GM23248 (cell line): ENCODE measurements at regions not wholly inside any gene's neighbourhood (a gene's known extent, or its start where the extent isn't known, plus 50 kb on each side); places are given as distances from the start of the nearest gene placed in this dataset.
"Not testable (repeated sequence)": the region's sequence is repeated elsewhere in the genome, so short reads cannot be mapped to it uniquely, and the experiment has no call there.

Experiments
- DNase-seq: peaks from one replicate; pipeline ENCODE4 v3.0.0-alpha.2; 2015
- H2AFZ ChIP-seq: fragments of 200-600 bp; sonication (generic); 2 replicates; pipeline ENCODE4 v1.6.1; 2016; ENCODE audit warnings: antibody characterized with exemption
- H3F3A ChIP-seq: fragments of 200-600 bp; sonication (generic); 2 replicates; pipeline ENCODE4 v1.6.1; 2016; ENCODE audit warnings: mild to moderate bottlenecking, antibody characterized with exemption, mixed run types; ENCODE audit not compliant: insufficient read depth
- H3K27ac ChIP-seq: fragments of 200-600 bp; sonication (generic); 2 replicates; pipeline ENCODE4 v1.5.1; 2016; ENCODE audit warnings: mild to moderate bottlenecking
- H3K27me3 ChIP-seq: fragments of 200-600 bp; sonication (generic); replicated peaks from 2 replicates; pipeline ENCODE4 v1.6.1; 2016; ENCODE audit warnings: mild to moderate bottlenecking; ENCODE audit not compliant: insufficient read depth
- H3K36me3 ChIP-seq: fragments of 200-600 bp; sonication (generic); 2 replicates; pipeline ENCODE4 v1.6.1; 2016; ENCODE audit warnings: low read depth, mild to moderate bottlenecking
- H3K4me1 ChIP-seq: fragments of 200-600 bp; sonication (generic); 2 replicates; pipeline ENCODE4 v1.6.1; 2016; ENCODE audit warnings: mild to moderate bottlenecking; ENCODE audit not compliant: insufficient read depth
- H3K4me2 ChIP-seq: fragments of 200-600 bp; sonication (generic); one replicate; pipeline ENCODE4 v1.6.1; 2016; ENCODE audit warnings: mild to moderate bottlenecking; ENCODE audit not compliant: unreplicated experiment
- H3K4me3 ChIP-seq: fragments of 200-600 bp; sonication (generic); 2 replicates; pipeline ENCODE4 v1.5.1; 2016; ENCODE audit warnings: mild to moderate bottlenecking
- H3K79me2 ChIP-seq: fragments of 200-600 bp; sonication (generic); 2 replicates; pipeline ENCODE4 v1.6.1; 2016; ENCODE audit warnings: mild to moderate bottlenecking; ENCODE audit not compliant: insufficient read depth
- H3K9ac ChIP-seq: fragments of 200-600 bp; sonication (generic); 2 replicates; pipeline ENCODE4 v1.6.1; 2016; ENCODE audit warnings: mild to moderate bottlenecking
- H3K9me2 ChIP-seq: fragments of 200-600 bp; sonication (generic); 2 replicates; pipeline ENCODE4 v1.6.1; 2016; ENCODE audit warnings: mixed run types, mild to moderate bottlenecking, moderate library complexity; ENCODE audit not compliant: insufficient read depth
- H3K9me3 ChIP-seq: fragments of 200-600 bp; sonication (generic); one replicate; pipeline ENCODE4 v1.6.1; 2017; ENCODE audit warnings: low read depth
- H4K20me1 ChIP-seq: fragments of 200-600 bp; sonication (generic); 2 replicates; pipeline ENCODE4 v1.6.0; 2016; ENCODE audit not compliant: insufficient read depth
- EZH2 ChIP-seq: fragments of 200-600 bp; sonication (generic); IDR thresholded peaks from 2 replicates; pipeline ENCODE4 v1.6.1; 2018; ENCODE audit warnings: antibody characterized with exemption, mild to moderate bottlenecking; ENCODE audit not compliant: insufficient read depth, poor library complexity, severe bottlenecking
- EZH2phosphoT487 ChIP-seq: fragments of 200-600 bp; sonication (generic); IDR thresholded peaks from 2 replicates; pipeline ENCODE4 v1.6.1; 2018; ENCODE audit warnings: antibody characterized with exemption, moderate library complexity, mild to moderate bottlenecking, low read depth; ENCODE audit not compliant: insufficient read depth
- WGBS, 2 experiments: methylation state at CpG; one replicate each; pipeline ENCODE4 v1.1.6; 2015 to 2017; ENCODE audit warnings: low lambda C conversion rate in 2 of 2, low coverage in 1 of 2; ENCODE audit errors: missing lambda C conversion rate in 2 of 2; 5-methylcytosine and 5-hydroxymethylcytosine counted together
- in situ Hi-C: fragments of 300-500 bp; cut with MboI; formaldehyde crosslinking; loops from 2 replicates; pipeline ENCODE4 v1.15.0; 2020

DNA sequence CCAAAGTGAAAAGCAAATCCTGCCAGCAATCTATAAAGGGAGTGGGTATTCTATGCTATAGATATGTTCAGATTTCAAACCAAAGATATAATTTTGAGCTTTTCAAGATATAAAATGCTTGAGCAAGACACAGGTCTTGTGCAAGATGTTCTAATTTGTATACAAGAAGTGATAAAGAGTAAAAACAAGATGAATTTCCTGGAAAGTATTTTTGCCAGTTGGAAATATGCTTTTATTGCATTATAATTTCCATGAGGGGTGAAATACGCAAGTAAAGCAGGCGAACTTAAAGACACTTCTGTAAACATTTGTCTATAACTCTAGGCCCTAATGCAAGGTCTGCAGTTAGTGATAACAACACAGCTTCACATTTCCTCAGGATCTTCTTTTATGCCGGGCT lies 640.5 kb downstream of the TMEM182 start:
- H3K27me3 ChIP-seq: no peaks in the 10 kb centered on the region
- H3K4me3 ChIP-seq: no peak overlapping the region
- H3K27ac ChIP-seq: no peak overlapping the region
- in situ Hi-C loops: no loop called here
- 39 to 41% methylated on average over 3 of the region's 3 CpGs for WGBS, 2 experiments
- H3K79me2 ChIP-seq: no peaks in the 10 kb centered on the region
- H3K4me1 ChIP-seq: no peaks in the 10 kb centered on the region
- no peaks in the 10 kb centered on the region for H3K9me2 ChIP-seq
- no peaks in the 10 kb centered on the region for H3K9me3 ChIP-seq
- no peak for DNase-seq
- no peaks in the 10 kb centered on the region for H3K36me3 ChIP-seq
- no peak overlapping the region for H2AFZ ChIP-seq
- no peak overlapping the region for H3K4me2 ChIP-seq
- no peaks in the 10 kb centered on the region for H4K20me1 ChIP-seq
- TF ChIP-seq EZH2phosphoT487 (no peak), EZH2 (no peak)
- H3K9ac ChIP-seq: no peak overlapping the region
- no peaks in the 10 kb centered on the region for H3F3A ChIP-seq

DNA sequence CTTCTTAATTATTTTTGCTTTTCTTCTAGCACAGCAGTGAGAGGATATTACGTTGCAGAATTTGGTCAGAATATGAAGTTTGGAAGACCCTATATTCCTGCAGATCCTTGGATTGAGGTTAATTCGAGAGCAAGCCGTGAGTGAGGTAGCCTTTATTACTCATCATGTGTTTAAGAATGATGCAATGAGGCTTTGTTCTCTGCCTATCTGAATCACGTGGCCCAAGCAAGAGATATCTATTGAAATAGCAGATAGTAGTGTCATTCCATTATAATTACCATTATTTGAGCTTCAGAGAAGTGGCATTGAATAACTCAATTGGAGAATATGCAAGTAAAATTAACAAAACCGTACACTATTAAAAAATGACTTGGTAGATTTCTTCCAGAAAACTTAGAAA lies 641.1 kb downstream of the TMEM182 start:
- Histone ChIP-seq H3K4me3 (no peak overlapping the region), H3F3A (no peaks in the 10 kb centered on the region), H4K20me1 (no peaks in the 10 kb centered on the region), H2AFZ (no peak overlapping the region), H3K9me2 (no peaks in the 10 kb centered on the region), H3K4me2 (no peak overlapping the region), H3K9me3 (no peaks in the 10 kb centered on the region), H3K36me3 (no peaks in the 10 kb centered on the region), H3K9ac (no peak overlapping the region), H3K27me3 (no peaks in the 10 kb centered on the region), H3K27ac (no peak overlapping the region), H3K4me1 (no peaks in the 10 kb centered on the region), H3K79me2 (no peaks in the 10 kb centered on the region)
- TF ChIP-seq EZH2 (no peak), EZH2phosphoT487 (no peak)
- 23 to 25% methylated on average over 5 of the region's 5 CpGs for WGBS, 2 experiments
- in situ Hi-C loops: no loop called here
- no peak for DNase-seq

DNA sequence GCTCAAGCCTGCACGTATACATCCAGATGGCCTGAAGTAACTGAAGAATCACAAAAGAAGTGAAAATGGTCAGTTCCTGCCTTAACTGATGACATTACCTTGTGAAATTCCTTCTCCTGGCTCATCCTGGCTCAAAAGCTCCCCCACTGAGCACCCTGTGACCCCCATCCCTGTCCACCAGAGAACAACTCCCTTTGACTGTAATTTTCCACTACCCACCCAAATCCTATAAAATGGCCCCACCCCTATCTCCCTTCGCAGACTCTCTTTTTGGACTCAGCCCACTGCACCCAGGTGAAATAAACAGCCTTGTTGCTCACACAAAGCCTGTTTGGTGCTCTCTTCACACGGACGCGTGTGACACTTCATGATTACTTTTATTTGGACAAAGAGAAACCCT lies 641.6 kb downstream of the TMEM182 start:
- in situ Hi-C loops, H3K4me1 ChIP-seq, H3K4me2 ChIP-seq, H4K20me1 ChIP-seq, H3K9me3 ChIP-seq, H3K27ac ChIP-seq, H3K4me3 ChIP-seq, H3K79me2 ChIP-seq, DNase-seq, H3K9me2 ChIP-seq, H3F3A ChIP-seq, H3K9ac ChIP-seq, H2AFZ ChIP-seq, H3K27me3 ChIP-seq, H3K36me3 ChIP-seq: not testable (repeated sequence)
- 37 to 41% methylated on average over 5 of the region's 5 CpGs for WGBS, 2 experiments

DNA sequence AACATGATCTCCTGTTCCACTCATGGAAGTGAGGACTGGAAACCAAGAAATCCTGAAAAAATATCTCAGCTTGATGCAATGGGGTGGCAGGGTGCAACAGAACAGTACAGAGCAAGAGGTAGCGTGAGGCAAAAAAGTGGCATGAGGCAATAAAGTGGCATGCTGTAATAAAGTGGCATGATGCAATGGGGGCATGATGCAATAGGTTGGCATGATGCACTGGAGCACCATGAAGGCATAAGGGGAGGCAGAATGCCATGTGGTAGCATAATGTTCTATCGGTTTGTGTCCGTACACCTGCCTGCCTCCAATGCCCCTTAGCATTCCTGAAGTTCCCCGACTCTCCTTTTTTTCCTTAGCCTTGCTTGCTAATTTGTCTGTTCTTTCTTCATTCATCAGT lies 648.4 kb downstream of the TMEM182 start:
- Histone ChIP-seq H4K20me1 (no peaks in the 10 kb centered on the region), H3K27ac (no peak overlapping the region), H3K27me3 (no peaks in the 10 kb centered on the region), H3K4me1 (no peaks in the 10 kb centered on the region), H3K9ac (no peak overlapping the region), H3K9me3 (no peaks in the 10 kb centered on the region), H3F3A (no peaks in the 10 kb centered on the region), H3K4me2 (no peak overlapping the region), H3K4me3 (no peak overlapping the region), H2AFZ (no peak overlapping the region), H3K36me3 (no peaks in the 10 kb centered on the region), H3K9me2 (no peaks in the 10 kb centered on the region), H3K79me2 (no peaks in the 10 kb centered on the region)
- no peak for DNase-seq
- in situ Hi-C loops: no loop called here
- 32 to 55% methylated on average over 4 of the region's 4 CpGs for WGBS, 2 experiments
- TF ChIP-seq EZH2 (no peak), EZH2phosphoT487 (no peak)

DNA sequence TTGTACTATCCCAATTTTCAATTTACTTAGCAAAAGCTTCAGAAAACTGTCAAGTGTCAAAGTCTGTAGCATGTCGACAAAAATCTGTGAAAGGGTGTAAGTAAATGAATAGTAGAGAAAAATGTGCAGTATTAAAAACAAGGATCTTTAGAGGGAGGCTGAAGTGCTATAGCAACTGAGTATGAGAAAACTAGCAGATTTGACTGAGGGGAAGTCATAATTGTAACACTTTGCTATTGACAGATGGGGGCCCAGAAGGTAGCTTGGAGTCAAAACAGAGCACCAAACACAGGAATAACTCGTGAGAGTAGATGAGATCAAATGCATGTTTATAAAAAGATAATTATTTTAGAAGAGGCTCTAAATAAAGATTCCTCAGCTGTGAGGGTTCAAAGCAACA lies 657.7 kb downstream of the TMEM182 start:
- Histone ChIP-seq H3K27ac (no peak overlapping the region), H3K9ac (no peak overlapping the region), H3K4me2 (no peak overlapping the region), H2AFZ (no peak overlapping the region), H3K9me3 (no peaks in the 10 kb centered on the region), H3K36me3 (no peaks in the 10 kb centered on the region), H3K79me2 (no peaks in the 10 kb centered on the region), H4K20me1 (no peaks in the 10 kb centered on the region), H3K27me3 (no peaks in the 10 kb centered on the region), H3K4me3 (no peak overlapping the region), H3K9me2 (no peaks in the 10 kb centered on the region), H3F3A (no peaks in the 10 kb centered on the region), H3K4me1 (no peaks in the 10 kb centered on the region)
- in situ Hi-C loops: no loop called here
- DNase-seq: no peak
- 14 to 19% methylated on average over 2 of the region's 2 CpGs for WGBS, 2 experiments
- no peak for TF ChIP-seq EZH2phosphoT487
- no peak for TF ChIP-seq EZH2
